Transverse colon (tissue), 4 donors: ENCODE measurements at regions not wholly inside any gene's neighbourhood (a gene's known extent, or its start where the extent isn't known, plus 50 kb on each side); places are given as distances from the start of the nearest gene placed in this dataset.

ENCODE experiments used
- DNase-seq: peaks from one replicate; pipeline ENCODE4 v3.0.0-alpha.2; 2019
- H3K27ac ChIP-seq, 4 donors: fragments of 200-600 bp; sonication (generic); 2 replicates each; pipeline ENCODE4 v1.5.1; 2016 to 2018; ENCODE audit warnings: inconsistent platforms in 4 of 4
- H3K27me3 ChIP-seq: fragments of 200-600 bp; sonication (generic); 2 replicates; pipeline ENCODE4 v1.5.1; 2017; ENCODE audit warnings: inconsistent platforms
- H3K36me3 ChIP-seq, 4 donors: fragments of 200-600 bp; sonication (generic); 2 replicates each; pipeline ENCODE4 v1.5.1; 2017 to 2019; ENCODE audit warnings: inconsistent platforms in 4 of 4
- H3K4me1 ChIP-seq, 4 donors: fragments of 200-600 bp; sonication (generic); 2 replicates each; pipeline ENCODE4 v1.5.1; 2017 to 2020; ENCODE audit warnings: inconsistent platforms in 4 of 4
- H3K4me3 ChIP-seq, 4 donors: fragments of 200-600 bp; sonication (generic); 1 replicate in 1 of 4; 2 replicates in 3 of 4; pipeline versions ENCODE4 v1.5.1 to v1.6.1; 2017 to 2019; ENCODE audit warnings: inconsistent platforms in 4 of 4
- H3K9me3 ChIP-seq, 2 donors: fragments of 200-600 bp; sonication (generic); 2 replicates each; pipeline ENCODE4 v1.5.1; 2017 to 2019; ENCODE audit warnings: inconsistent platforms in 2 of 2
- CTCF ChIP-seq, 5 experiments: fragments of 200-600 bp in 3 of 5; fragments of 450-650 bp in 2 of 5; sonication (generic) in 3 of 5; IDR thresholded peaks; 1 replicate in 2 of 5; 2 replicates in 3 of 5; pipeline ENCODE4 v1.5.1; 2016 to 2017; ENCODE audit warnings: antibody characterized with exemption in 5 of 5, inconsistent platforms in 3 of 5, mild to moderate bottlenecking in 2 of 5, moderate library complexity in 1 of 5
- EP300 ChIP-seq: sonication (generic); formaldehyde crosslinking; IDR thresholded peaks from one replicate; pipeline ENCODE4 v1.6.1; 2017; ENCODE audit warnings: antibody characterized with exemption, low read depth
- POLR2A ChIP-seq: fragments of 450-650 bp; IDR thresholded peaks from one replicate; pipeline ENCODE4 v1.6.1; 2016; ENCODE audit warnings: antibody characterized with exemption, mild to moderate bottlenecking, moderate library complexity
- POLR2AphosphoS5 ChIP-seq, 3 donors: sonication (generic); formaldehyde crosslinking; IDR thresholded peaks; one replicate each; pipeline ENCODE4 v1.6.1; 2016; ENCODE audit warnings: antibody characterized with exemption in 3 of 3
- WGBS, 2 donors: methylation state at CpG; one replicate each; pipeline ENCODE4 v1.1.5; 2018; ENCODE audit warnings: low coverage in 1 of 2; 5-methylcytosine and 5-hydroxymethylcytosine counted together
- in situ Hi-C, 4 donors: fragments of 200-750 bp; cut with MboI; loops; one replicate each; pipeline versions ENCODE4 v1.15.0 to v1.15.1; 2017; ENCODE audit warnings: low sequenced_read_pairs in 3 of 4, low pct_ligation_motif_present in 1 of 4, low pct_unique_long_range_greater_than_20kb in 1 of 4
- intact Hi-C: fragments of 100-400 bp; cut with DNase I; formaldehyde crosslinking; loops from one replicate; pipeline ENCODE4 v1.15.1; 2023; ENCODE audit warnings: low total_unique reads

- Histone ChIP-seq H3K36me3 (no peaks in the 10 kb centered on the region), H3K9me3 (no peaks in the 10 kb centered on the region), H3K4me3 (no peak overlapping the region), H3K27me3 (no peaks in the 10 kb centered on the region), H3K27ac (no peak overlapping the region), H3K4me1 (peaks cover 0 to 14% (median 9%) of the 10 kb centered on the region in 4 donors)
- DNase-seq: no peak
- intact Hi-C loops (no loop called here), in situ Hi-C loops (no loop called here)
- 79% methylated on average over 15 of the region's 15 CpGs; no CpG with 5 or more reads in 1 of the 2 donors for WGBS, 2 donors
- no peak for TF ChIP-seq POLR2AphosphoS5 (IDR thresholded peaks at IDR 0.05)
- TF ChIP-seq EP300: no peak
- no peak for TF ChIP-seq POLR2A
- TF ChIP-seq CTCF (IDR thresholded peaks at IDR 0.05): no peak
Measured at GRCh38 chr21:43330306-43330881, 96.5 kb downstream of the SIK1 start.

GRCh38 chr21:43329711-43330269 lies 97.1 kb downstream of the SIK1 start:
- no peaks in the 10 kb centered on the region for H3K36me3 ChIP-seq
- no peak overlapping the region for H3K27ac ChIP-seq
- H3K27me3 ChIP-seq: no peaks in the 10 kb centered on the region
- in situ Hi-C loops: no loop called here
- DNase-seq: no peak
- no peaks in the 10 kb centered on the region for H3K9me3 ChIP-seq
- WGBS, 2 donors: 67% methylated on average over 18 of the region's 18 CpGs; no CpG with 5 or more reads in 1 of the 2 donors
- no peak overlapping the region for H3K4me3 ChIP-seq
- intact Hi-C loops: no loop called here
- TF ChIP-seq POLR2A: no peak
- no peak for TF ChIP-seq CTCF (IDR thresholded peaks at IDR 0.05)
- TF ChIP-seq EP300: no peak
- no peak for TF ChIP-seq POLR2AphosphoS5 (IDR thresholded peaks at IDR 0.05)
- H3K4me1 ChIP-seq: peaks cover 0 to 14% (median 9%) of the 10 kb centered on the region in 4 donors

GRCh38 chr21:43328958-43329691 lies 97.8 kb downstream of the SIK1 start:
- in situ Hi-C loops (no loop called here), intact Hi-C loops (no loop called here)
- Histone ChIP-seq H3K36me3 (no peaks in the 10 kb centered on the region), H3K27ac (no peak overlapping the region), H3K9me3 (no peaks in the 10 kb centered on the region), H3K4me1 (peaks cover 0 to 13% (median 9%) of the 10 kb centered on the region in 4 donors), H3K27me3 (no peaks in the 10 kb centered on the region), H3K4me3 (no peak overlapping the region)
- DNase-seq: no peak
- 61 to 74% methylated on average over 3 to 21 of the region's 22 CpGs for WGBS, 2 donors
- TF ChIP-seq POLR2AphosphoS5 (IDR thresholded peaks at IDR 0.05) (no peak), CTCF (IDR thresholded peaks at IDR 0.05) (no peak), POLR2A (no peak), EP300 (no peak)

GRCh38 chr21:43328185-43328957 lies 98.6 kb downstream of the SIK1 start:
- in situ Hi-C loops: no loop called here
- TF ChIP-seq CTCF (IDR thresholded peaks at IDR 0.05) (no peak), POLR2AphosphoS5 (IDR thresholded peaks at IDR 0.05) (no peak), EP300 (no peak), POLR2A (no peak)
- 77 to 79% methylated on average over 9 to 11 of the region's 13 CpGs for WGBS, 2 donors

More at GRCh38 chr21:43328185-43328957, 98.6 kb downstream of the SIK1 start:
- DNase-seq: no peak
- no peak overlapping the region for H3K27ac ChIP-seq
- H3K36me3 ChIP-seq: no peaks in the 10 kb centered on the region
- H3K9me3 ChIP-seq: no peaks in the 10 kb centered on the region
- peaks cover 0 to 7% (median 6%) of the 10 kb centered on the region in 4 donors for H3K4me1 ChIP-seq
- intact Hi-C loops: no loop called here
- no peaks in the 10 kb centered on the region for H3K27me3 ChIP-seq
- H3K4me3 ChIP-seq: no peak overlapping the region
